NAMALWA (cell line): ENCODE measurements at regions not wholly inside any gene's neighbourhood (a gene's known extent, or its start where the extent isn't known, plus 50 kb on each side); places are given as distances from the start of the nearest gene placed in this dataset.

ENCODE experiments used
- DNase-seq: peaks from one replicate; pipeline ENCODE4 v3.0.0-alpha.2; 2015; ENCODE audit warnings: low spot score

- no peak for DNase-seq
These were observed 152.9 kb downstream of the EFNB2 start for GRCh38 chr13:106382534-106382933.

- DNase-seq: no peak
These were observed 154.4 kb downstream of the EFNB2 start for GRCh38 chr13:106381091-106381490.

- no peak for DNase-seq
These were observed 157.4 kb downstream of the EFNB2 start for GRCh38 chr13:106377931-106378662.

GRCh38 chr13:106377341-106377740 lies 158.1 kb downstream of the EFNB2 start:
- DNase-seq: no peak

GRCh38 chr13:106376401-106377112 lies 158.9 kb downstream of the EFNB2 start:
- no peak for DNase-seq

- DNase-seq: no peak
These were observed 160.4 kb downstream of the EFNB2 start for GRCh38 chr13:106375085-106375484.

- no peak for DNase-seq
These were observed 160.8 kb downstream of the EFNB2 start for GRCh38 chr13:106374631-106375030.

GRCh38 chr13:106373989-106374572 lies 161.4 kb downstream of the EFNB2 start:
- DNase-seq: no peak

GRCh38 chr13:106373304-106373988 lies 162.0 kb downstream of the EFNB2 start:
- DNase-seq: peak; percentile 34

GRCh38 chr13:106372199-106373155 lies 163.0 kb downstream of the EFNB2 start:
- DNase-seq: no peak

- DNase-seq: no peak
These were observed 164.4 kb downstream of the EFNB2 start for GRCh38 chr13:106371024-106371423.

GRCh38 chr13:106369858-106370257 lies 165.6 kb downstream of the EFNB2 start:
- DNase-seq: no peak

- DNase-seq: no peak
These were observed 166.4 kb downstream of the EFNB2 start for GRCh38 chr13:106369091-106369490.

GRCh38 chr13:106367361-106367971 lies 168.0 kb downstream of the EFNB2 start:
- DNase-seq: no peak

GRCh38 chr13:106362707-106363106 lies 172.8 kb downstream of the EFNB2 start:
- no peak for DNase-seq

- DNase-seq: no peak
These were observed 173.8 kb downstream of the EFNB2 start for GRCh38 chr13:106361621-106362020.

- no peak for DNase-seq
These were observed 178.3 kb downstream of the EFNB2 start for GRCh38 chr13:106357198-106357597.

GRCh38 chr13:106355866-106356265 lies 179.6 kb downstream of the EFNB2 start:
- no peak for DNase-seq

- no peak for DNase-seq
These were observed 180.5 kb downstream of the EFNB2 start for GRCh38 chr13:106354961-106355360.

GRCh38 chr13:106352850-106353249 lies 182.6 kb downstream of the EFNB2 start:
- DNase-seq: no peak

GRCh38 chr13:106351251-106351650 lies 184.2 kb downstream of the EFNB2 start:
- DNase-seq: no peak
